DMS153 treated with DMSO at 0.1 percent for 48 hours (cell line): ENCODE measurements at regions not wholly inside any gene's neighbourhood (a gene's known extent, or its start where the extent isn't known, plus 50 kb on each side); places are given as distances from the start of the nearest gene placed in this dataset.
A peak's percentile ranks its signal among the peaks of the same experiment; 100 is the strongest.
"Not testable (repeated sequence)": the region's sequence is repeated elsewhere in the genome, so short reads cannot be mapped to it uniquely, and the experiment has no call there.

Experiments
- DNase-seq: peaks from one replicate; lab custom pipeline; 2025; ENCODE audit not compliant: unreplicated experiment; lab: John Stamatoyannopoulos, UW

- DNase-seq, result no peak
These were observed 1109.1 kb downstream of the OTOL1 start for GRCh38 chr3:162605651-162606204.

DNA sequence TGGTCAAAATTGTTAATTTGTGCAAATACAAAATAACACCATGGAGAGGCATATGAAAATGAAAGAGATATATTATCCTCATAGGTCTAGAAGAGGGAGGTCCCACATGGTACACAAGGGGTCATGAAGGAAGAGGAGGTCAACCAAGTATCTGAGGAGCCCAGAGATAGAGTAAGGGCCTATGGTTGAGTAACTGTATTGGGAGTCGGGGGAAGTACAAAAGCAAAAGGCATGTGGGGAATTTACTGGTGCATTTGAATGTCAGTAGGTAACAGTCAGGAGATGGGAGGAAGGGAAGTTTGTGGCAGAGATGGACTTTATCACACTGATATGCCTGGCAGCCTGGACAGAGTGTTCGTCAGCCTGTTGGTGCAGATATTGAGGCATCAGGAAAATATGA, 1113.7 kb downstream of the OTOL1 start:
- no peak for DNase-seq

GRCh38 chr3:162612991-162613390, 1116.4 kb downstream of the OTOL1 start:
- no peak for DNase-seq

GRCh38 chr3:162626172-162626571, 1129.6 kb downstream of the OTOL1 start:
- peak; percentile 49 for DNase-seq

- DNase-seq, result no peak
These were observed 1131.9 kb downstream of the OTOL1 start for GRCh38 chr3:162628531-162628930.

DNA sequence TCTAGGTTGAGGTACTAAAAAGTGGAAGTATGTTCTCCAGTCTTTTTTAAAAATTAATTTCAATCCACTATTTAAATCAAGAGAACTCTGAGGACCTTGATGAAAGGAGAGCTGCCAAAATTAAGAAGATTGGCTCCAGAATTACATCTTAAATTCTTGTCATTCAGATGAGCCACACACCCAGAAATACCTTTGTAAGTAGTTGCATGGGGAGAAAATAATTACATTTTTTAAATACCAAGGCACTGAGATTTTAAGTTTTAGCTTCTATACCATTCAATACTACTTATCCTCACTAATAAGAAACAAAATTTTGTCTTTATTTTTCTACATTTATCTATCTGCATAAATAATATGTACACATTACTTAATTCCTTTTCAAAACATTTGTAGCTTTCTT, 1132.8 kb downstream of the OTOL1 start:
- DNase-seq, result no peak

GRCh38 chr3:162632672-162633071, 1136.1 kb downstream of the OTOL1 start:
- no peak for DNase-seq

- not testable (repeated sequence) for DNase-seq
These were observed 1143.6 kb downstream of the OTOL1 start for GRCh38 chr3:162640208-162640607.

DNA sequence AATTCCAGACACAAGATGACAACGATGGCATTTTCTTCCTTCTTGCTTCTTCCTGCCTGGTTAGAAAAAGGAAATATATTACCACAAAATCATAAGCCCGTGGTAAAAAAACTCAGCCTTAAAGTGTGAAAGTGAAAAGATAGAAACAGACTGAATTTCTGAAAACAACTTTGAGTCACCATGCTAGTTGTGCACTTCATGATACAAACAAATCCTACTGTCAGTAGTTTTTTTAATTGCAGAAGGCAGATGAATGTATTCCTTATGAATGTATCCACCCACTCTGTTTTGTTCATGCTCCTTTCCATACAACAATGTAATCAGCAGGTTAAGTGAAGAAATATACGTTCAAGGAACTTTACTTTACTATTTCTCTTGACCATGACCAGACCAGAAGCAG, 1144.7 kb downstream of the OTOL1 start:
- DNase-seq, result no peak

GRCh38 chr3:162641907-162642306, 1145.3 kb downstream of the OTOL1 start:
- DNase-seq, result no peak

DNA sequence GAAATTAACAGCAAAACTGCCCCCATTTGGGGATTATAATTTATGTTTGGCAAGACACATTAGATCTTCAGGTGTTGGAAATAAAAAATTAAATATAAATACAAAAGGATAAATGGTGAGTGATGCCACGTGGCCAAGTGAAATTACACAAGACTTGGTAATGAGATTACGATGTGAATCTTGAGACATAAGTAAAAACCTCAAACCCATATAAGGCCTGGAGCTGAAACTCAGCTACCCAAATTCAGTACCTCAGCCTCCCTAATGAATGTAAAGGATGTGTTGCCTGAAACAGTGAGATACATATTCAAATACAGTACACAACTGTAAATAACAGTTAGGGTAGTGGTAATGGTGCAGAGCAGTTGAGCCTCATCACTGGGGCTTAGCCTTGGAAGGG, 1146.6 kb downstream of the OTOL1 start:
- DNase-seq, result no peak

DNA sequence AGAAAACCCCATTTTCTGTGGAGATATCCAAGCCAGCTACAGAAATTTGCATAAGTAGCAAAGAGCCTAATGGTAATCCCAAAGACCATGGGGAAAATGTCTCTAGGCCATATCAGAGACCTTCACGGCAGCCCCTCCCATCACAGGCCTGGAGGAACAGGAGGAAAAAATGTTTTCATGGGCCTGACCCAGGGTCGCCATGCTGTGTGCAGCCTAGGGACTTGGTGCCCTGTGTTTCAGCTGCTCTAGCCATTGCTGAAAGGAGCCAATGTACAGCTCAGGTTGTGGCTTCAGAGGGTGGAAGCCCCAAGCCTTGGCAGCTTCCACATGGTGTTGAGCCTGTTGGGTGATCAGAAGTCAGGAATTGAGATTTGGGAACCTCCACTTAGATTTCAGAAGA, 1150.7 kb downstream of the OTOL1 start:
- no peak for DNase-seq

DNA sequence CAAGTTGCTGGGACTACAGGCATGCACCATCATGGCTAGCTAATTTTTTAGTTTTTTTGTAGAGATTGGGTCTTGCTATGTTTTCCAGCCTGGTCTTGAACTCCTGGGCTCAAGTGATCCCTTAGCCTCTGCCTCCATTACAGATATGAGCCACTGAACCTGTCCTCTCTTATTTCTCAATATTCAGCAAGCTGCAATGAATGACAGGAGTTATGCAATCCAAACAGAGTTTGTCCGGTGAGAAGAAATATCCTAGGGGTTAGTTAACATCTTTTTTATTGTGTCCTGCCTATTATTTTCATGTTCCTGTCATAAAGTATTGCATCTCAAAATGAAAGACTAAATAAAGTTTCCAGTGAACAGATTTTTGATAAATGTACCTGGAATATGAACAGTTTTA, 1161.4 kb downstream of the OTOL1 start:
- DNase-seq, result no peak

DNA sequence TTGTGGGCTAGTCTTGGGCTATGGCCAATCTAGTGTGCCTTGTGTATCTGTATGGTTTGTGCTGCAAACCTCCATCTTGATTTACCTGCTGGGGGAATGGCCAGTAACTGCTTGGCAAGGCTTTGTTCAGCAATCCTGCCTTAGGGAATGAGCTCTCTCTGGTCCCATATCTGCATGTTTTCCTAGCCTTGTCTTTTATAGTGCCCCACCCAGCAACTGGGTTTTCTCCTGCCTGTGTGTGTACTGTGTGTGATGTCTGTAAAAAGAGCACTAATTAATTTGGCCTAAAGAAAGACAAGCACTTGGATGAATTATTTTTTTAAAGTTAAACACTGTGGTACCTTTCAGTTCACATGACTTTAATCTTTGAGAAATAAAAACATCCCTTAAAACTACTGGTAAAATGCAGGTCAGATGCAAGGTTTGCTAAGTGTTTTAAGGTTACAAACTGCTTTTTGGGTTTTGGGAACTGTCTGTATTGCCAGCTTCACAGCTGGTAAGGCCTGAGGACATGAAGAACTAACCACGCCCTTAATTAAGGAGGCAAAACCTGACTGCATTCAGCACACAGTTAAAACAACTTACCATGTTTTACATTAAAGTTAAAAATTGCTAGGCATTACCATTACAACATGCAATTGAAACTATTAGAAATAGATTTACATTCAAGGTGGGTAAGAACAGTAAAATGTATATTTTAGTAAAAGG, 1169.2 kb downstream of the OTOL1 start:
- no peak for DNase-seq

- no peak for DNase-seq
These were observed 1170.2 kb downstream of the OTOL1 start for GRCh38 chr3:162666835-162667234.

DNA sequence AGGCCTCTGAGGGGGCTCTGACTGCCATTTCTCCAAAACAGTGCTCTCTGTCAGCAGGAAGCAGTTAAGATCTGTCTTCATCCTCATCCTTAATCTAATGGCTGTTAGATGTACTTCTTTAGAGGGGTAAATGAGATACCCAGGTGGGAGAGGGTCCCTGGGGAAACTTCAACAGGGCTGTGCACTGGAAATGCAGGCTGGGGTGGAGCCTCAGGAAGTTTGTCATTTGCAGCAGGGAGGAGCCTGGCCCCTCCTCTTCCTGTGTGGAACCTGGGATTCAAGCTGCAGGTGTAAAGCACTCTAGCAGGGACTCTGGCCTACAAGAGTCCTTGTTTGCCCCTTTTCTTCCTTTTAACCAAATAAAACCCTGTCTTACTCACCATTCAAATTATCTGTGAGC, 1173.6 kb downstream of the OTOL1 start:
- no peak for DNase-seq

DNA sequence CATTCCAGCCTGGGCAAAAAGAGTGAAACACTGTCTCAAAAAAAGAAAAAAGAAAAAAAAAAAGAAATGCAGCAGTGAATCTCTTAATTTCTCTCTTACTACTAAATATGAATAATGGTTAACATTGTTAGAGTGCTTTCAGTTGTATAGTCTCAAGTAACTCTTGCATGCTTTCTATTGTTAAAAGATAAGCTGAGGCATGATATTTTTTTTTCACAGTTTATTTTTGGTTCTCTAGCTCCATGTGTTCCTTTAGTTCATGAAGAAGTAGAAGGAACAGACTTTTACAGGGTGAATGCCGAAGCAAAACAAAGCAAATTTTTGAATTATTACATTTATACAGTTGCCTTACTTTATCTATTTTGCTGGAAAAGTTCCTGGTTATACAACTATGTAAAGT, 1180.9 kb downstream of the OTOL1 start:
- DNase-seq, result no peak

DNA sequence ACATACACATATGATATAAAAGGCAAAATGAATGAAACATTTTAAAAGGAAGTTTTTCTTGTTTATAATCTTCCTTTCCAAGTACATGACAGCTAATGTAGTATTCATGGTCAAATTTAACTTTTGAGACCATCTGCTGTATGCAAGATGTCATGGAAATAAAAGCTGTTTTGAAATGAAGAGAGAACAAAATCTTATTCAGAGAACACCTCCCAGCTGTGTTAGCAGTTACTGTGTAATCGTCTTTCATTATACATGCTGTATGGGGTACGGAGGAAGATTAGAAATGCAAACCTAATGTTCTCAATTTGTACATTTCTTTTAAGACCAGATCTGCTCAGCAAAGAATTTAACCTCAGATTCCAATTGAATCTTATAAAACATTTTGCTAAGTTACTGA, 1182.3 kb downstream of the OTOL1 start:
- no peak for DNase-seq

GRCh38 chr3:162684260-162684659, 1187.7 kb downstream of the OTOL1 start:
- no peak for DNase-seq

DNA sequence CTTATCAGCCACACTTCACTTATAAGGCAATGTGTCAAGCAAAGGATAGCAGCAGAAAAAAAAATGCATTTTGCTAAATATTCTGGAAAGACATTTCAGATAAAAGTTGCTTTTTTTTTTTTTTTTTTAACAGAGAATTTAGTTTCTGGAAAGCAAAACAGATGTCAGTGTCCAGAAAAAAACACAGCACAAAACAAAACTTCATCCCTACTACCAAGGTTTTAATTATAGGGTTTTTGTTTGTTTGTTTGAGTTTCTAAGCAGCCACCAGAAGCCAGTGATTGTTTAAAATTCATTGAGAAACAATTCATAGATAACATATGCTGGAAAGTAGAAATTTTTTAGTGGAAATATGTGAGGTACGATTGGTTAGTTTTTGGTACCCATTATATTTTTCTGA, 1202.7 kb downstream of the OTOL1 start:
- DNase-seq, result no peak

DNA sequence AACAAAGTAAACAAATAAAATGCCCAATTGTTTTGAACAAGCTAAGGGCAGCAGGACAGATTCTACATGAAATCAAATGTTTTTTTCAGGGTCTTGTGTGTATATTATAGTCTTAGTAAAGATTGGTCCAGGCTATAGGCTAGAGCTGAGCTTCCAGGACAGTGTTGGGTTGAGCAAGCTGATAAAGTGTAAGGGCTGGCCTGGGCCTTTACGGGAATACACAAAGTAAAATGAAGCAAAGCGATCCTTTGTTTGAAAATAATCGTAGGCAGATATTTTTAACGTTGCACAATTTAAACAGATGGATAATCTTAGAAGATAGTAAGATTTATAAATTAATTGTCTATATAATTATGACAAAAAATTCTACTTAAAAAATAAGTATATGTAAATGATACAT, 1204.6 kb downstream of the OTOL1 start:
- no peak for DNase-seq

DNA sequence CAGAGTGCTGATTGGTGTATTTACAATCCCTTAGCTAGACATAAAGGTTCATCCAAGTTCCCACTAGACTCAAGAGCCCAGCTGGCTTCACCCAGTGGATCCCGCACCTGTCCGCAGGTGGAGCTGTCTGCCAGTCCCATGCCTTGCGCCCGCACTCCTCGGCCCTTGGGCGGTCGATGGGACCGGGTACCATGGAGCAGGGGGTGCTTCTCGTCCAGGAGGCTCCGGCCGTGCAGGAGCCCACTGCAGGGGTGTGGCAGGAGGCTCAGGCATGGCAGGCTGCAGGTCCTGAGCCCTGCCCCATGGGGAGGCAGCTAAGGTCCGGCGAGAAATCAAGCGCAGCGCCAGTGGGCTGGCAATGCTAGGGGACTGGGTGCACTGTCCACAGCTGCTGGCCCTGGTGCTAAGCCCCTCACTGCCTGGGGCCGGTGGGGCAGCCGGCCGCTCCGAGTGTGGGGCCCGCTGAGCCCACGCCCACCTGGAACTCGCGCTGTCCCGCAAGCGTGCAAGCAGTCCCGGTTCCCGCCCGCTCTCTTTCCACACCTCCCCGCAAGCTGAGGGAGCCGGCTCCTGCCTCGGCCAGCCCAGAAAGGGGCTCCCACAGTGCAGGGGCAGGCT, 1206.3 kb downstream of the OTOL1 start:
- DNase-seq, result no peak

DNA sequence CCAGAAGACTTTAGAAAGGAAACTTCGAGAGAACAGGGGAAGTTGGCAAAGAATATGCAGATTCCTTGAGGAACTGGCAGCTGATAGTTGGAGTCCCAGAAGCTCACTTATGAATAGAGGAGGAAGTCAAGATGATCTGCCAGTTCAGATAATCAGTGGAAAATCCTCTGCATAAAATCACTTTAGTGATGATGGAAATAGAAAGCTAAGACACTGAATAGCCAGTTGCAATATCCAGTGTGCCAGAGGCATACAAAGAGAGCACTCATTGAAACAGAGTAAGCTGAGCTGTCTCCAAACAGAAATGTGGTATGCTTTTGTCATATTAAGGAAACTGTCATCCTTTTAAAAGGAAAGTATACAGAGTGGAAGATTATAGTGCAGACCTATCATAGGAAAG, 1207.6 kb downstream of the OTOL1 start:
- no peak for DNase-seq
